ENCODE measurements at regions not wholly inside any gene's neighbourhood (a gene's known extent, or its start where the extent isn't known, plus 50 kb on each side); places are given as distances from the start of the nearest gene placed in this dataset.
"Not testable (repeated sequence)": the region's sequence is repeated elsewhere in the genome, so short reads cannot be mapped to it uniquely, and the experiment has no call there.

- CTCF ChIA-PET: interaction anchor here (0.7 kb wide), 1 partner anchor 1150 kb away, joined by 3 read pairs; no protein-coding TSS in a partner anchor
- TF ChIP-seq, protein P1, sequence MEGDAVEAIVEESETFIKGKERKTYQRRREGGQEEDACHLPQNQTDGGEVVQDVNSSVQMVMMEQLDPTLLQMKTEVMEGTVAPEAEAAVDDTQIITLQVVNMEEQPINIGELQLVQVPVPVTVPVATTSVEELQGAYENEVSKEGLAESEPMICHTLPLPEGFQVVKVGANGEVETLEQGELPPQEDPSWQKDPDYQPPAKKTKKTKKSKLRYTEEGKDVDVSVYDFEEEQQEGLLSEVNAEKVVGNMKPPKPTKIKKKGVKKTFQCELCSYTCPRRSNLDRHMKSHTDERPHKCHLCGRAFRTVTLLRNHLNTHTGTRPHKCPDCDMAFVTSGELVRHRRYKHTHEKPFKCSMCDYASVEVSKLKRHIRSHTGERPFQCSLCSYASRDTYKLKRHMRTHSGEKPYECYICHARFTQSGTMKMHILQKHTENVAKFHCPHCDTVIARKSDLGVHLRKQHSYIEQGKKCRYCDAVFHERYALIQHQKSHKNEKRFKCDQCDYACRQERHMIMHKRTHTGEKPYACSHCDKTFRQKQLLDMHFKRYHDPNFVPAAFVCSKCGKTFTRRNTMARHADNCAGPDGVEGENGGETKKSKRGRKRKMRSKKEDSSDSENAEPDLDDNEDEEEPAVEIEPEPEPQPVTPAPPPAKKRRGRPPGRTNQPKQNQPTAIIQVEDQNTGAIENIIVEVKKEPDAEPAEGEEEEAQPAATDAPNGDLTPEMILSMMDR (IDR thresholded peaks at IDR 0.05; ENCODE audit: insufficient read depth, low read depth, low read length): no peak
- H3K27me3 ChIP-seq (ENCODE audit: control insufficient read depth, insufficient read depth, low read length): no peaks in the 10 kb centered on the region
- no peak for DNase-seq (ENCODE audit: low read depth)
- no peak overlapping the region for H3K4me3 ChIP-seq (ENCODE audit: low read depth, low read length)
- POLR2A ChIA-PET: no interaction called here
- no peaks in the 10 kb centered on the region for H3K36me3 ChIP-seq (ENCODE audit: control insufficient read depth, insufficient read depth, low read length)
These were observed 497.2 kb downstream of the BCKDHB start for GRCh38 chr6:80603679-80604078.

GRCh38 chr6:80594461-80594860 lies 488.0 kb downstream of the BCKDHB start:
- no peak overlapping the region for H3K4me3 ChIP-seq (ENCODE audit: low read depth, low read length)
- CTCF ChIA-PET: interaction anchor here (1.2 kb wide), 1 partner anchor 11 kb away, joined by 3 read pairs; no protein-coding TSS in a partner anchor
- H3K27me3 ChIP-seq (ENCODE audit: control insufficient read depth, insufficient read depth, low read length): no peaks in the 10 kb centered on the region
- no peak for DNase-seq (ENCODE audit: low read depth)
- no peaks in the 10 kb centered on the region for H3K36me3 ChIP-seq (ENCODE audit: control insufficient read depth, insufficient read depth, low read length)
- POLR2A ChIA-PET: no interaction called here
- TF ChIP-seq, protein P1 (IDR thresholded peaks at IDR 0.05; ENCODE audit: insufficient read depth, low read depth, low read length): no peak

DNA sequence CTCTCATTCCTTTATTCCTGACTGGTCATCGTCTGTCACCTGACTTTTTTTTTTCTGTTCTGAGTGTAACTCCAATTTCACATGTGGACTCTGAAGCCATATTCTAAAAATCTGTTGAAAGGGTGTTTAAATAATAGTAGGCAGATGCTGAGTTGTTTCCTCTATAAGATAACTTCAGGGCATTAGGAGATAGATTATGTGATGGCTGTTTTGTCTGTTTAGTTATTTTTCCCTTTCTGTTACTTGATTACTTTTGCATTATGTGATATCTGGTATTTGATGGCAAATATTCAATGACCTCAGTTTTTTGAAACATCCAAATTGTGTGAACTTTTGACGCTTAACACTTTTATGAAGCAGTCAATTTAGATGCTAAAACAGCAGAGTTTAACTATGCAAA lies 486.0 kb downstream of the BCKDHB start:
- no peaks in the 10 kb centered on the region for H3K27me3 ChIP-seq (ENCODE audit: control insufficient read depth, insufficient read depth, low read length)
- H3K4me3 ChIP-seq (ENCODE audit: low read depth, low read length): no peak overlapping the region
- TF ChIP-seq, protein P1 (IDR thresholded peaks at IDR 0.05; ENCODE audit: insufficient read depth, low read depth, low read length): no peak
- H3K36me3 ChIP-seq (ENCODE audit: control insufficient read depth, insufficient read depth, low read length): no peaks in the 10 kb centered on the region
- ChIA-PET CTCF (no interaction called here), POLR2A (no interaction called here)
- DNase-seq (ENCODE audit: low read depth): no peak

- Histone ChIP-seq H3K36me3 (ENCODE audit: control insufficient read depth, insufficient read depth, low read length) (no peaks in the 10 kb centered on the region), H3K27me3 (ENCODE audit: control insufficient read depth, insufficient read depth, low read length) (no peaks in the 10 kb centered on the region), H3K4me3 (ENCODE audit: low read depth, low read length) (no peak overlapping the region)
- ChIA-PET POLR2A (no interaction called here), CTCF (no interaction called here)
- TF ChIP-seq, protein P1 (IDR thresholded peaks at IDR 0.05; ENCODE audit: insufficient read depth, low read depth, low read length): no peak
- DNase-seq (ENCODE audit: low read depth): no peak
These were observed 479.8 kb downstream of the BCKDHB start for GRCh38 chr6:80586242-80586641.

DNA sequence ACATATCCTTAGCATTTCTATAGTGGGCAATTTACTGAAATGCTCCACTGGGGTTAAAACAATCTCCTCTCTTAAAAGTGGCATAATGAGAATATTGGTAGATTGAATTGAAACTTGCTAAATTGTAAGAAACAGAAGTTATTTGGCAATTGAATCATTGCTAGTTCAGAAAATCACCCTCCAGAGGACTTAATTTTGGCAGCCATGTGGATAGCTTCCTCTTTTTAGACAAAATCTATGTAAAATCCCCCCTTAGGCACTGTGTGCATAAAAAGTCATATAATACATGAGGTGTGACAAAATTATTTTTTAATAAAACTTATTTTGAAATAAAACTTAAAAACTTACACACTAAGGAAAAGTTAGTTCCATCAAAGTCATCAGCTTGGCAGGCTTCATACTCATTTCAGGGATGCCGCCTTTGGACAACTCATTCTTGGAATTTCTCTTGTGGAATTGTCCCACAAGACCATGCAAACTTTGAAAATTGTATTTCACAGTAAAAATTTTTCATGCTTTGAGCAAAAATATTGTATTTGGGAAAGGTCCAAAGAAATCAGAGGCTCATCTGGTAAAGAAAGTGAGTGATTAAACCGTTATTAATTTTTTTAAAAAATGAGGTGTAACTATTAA lies 473.0 kb downstream of the BCKDHB start:
- no peak for DNase-seq (ENCODE audit: low read depth)
- H3K27me3 ChIP-seq (ENCODE audit: control insufficient read depth, insufficient read depth, low read length): no peaks in the 10 kb centered on the region
- CTCF ChIA-PET: no interaction called here
- H3K4me3 ChIP-seq (ENCODE audit: low read depth, low read length): no peak overlapping the region
- TF ChIP-seq, protein P1 (IDR thresholded peaks at IDR 0.05; ENCODE audit: insufficient read depth, low read depth, low read length): no peak
- H3K36me3 ChIP-seq (ENCODE audit: control insufficient read depth, insufficient read depth, low read length): no peaks in the 10 kb centered on the region
- POLR2A ChIA-PET: no interaction called here

DNA sequence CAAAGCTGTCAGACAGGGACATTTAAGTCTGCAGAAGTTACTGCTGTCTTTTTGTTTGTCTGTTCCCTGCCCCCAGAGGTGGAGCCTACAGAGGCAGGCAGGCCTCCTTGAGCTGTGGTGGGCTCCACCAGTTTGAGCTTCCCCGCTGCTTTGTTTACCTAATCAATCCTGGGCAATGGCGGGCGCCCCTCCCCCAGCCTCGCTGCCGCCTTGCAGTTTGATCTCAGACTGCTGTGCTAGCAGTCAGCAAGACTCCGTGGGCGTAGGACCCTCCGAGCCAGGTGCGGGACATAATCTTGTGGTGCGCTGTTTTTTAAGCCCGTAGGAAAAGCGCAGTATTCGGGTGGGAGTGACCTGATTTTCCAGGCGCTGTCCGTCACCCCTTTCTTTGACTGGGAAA lies 466.8 kb downstream of the BCKDHB start:
- H3K27me3 ChIP-seq (ENCODE audit: control insufficient read depth, insufficient read depth, low read length); POLR2A ChIA-PET; DNase-seq (ENCODE audit: low read depth); H3K4me3 ChIP-seq (ENCODE audit: low read depth, low read length); H3K36me3 ChIP-seq (ENCODE audit: control insufficient read depth, insufficient read depth, low read length); CTCF ChIA-PET: not testable (repeated sequence)
